ENCODE measurements at regions not wholly inside any gene's neighbourhood (a gene's known extent, or its start where the extent isn't known, plus 50 kb on each side); places are given as distances from the start of the nearest gene placed in this dataset.

GRCh38 chr10:44242826-44243225 is 142.1 kb downstream of the CXCL12 start (continued):
- no peak for TF ChIP-seq OSR1 (CRISPR knock-in tag; IDR thresholded peaks at IDR 0.05)
- TF ChIP-seq ESRRG (CRISPR knock-in tag; IDR thresholded peaks at IDR 0.05): no peak

- no peak for ATAC-seq
Measured at GRCh38 chr10:44242091-44242490, 142.8 kb downstream of the CXCL12 start.

GRCh38 chr10:44240584-44241205 is 144.2 kb downstream of the CXCL12 start:
- no peak for ATAC-seq
- TF ChIP-seq POU6F1 (CRISPR knock-in tag; IDR thresholded peaks at IDR 0.05; ENCODE audit: borderline replicate concordance, low read depth): no peak
- TF ChIP-seq CSDC2 (CRISPR knock-in tag; IDR thresholded peaks at IDR 0.05): no peak
- TF ChIP-seq TOX (CRISPR knock-in tag; IDR thresholded peaks at IDR 0.05; ENCODE audit: borderline replicate concordance): no peak
- no peak for TF ChIP-seq PATZ1 (CRISPR knock-in tag; IDR thresholded peaks at IDR 0.05; ENCODE audit: borderline replicate concordance)
- TF ChIP-seq CREB5 (CRISPR knock-in tag; IDR thresholded peaks at IDR 0.05; ENCODE audit: low read depth): no peak
- TF ChIP-seq TSHZ2 (CRISPR knock-in tag; IDR thresholded peaks at IDR 0.05): no peak
- TF ChIP-seq TCF4 (CRISPR knock-in tag; IDR thresholded peaks at IDR 0.05; ENCODE audit: borderline replicate concordance): no peak
- TF ChIP-seq OSR1 (CRISPR knock-in tag; IDR thresholded peaks at IDR 0.05): no peak
- TF ChIP-seq ZNF70 (CRISPR knock-in tag; IDR thresholded peaks at IDR 0.05): no peak
- no peak for TF ChIP-seq CSRNP3 (CRISPR knock-in tag; IDR thresholded peaks at IDR 0.05)
- no peak for TF ChIP-seq ZNF565 (CRISPR knock-in tag; conservative IDR thresholded peaks at IDR 0.05; ENCODE audit: low read depth)
- no peak for TF ChIP-seq ZC3H10 (CRISPR knock-in tag; IDR thresholded peaks at IDR 0.05)
- no peak for TF ChIP-seq PPARA (CRISPR knock-in tag; IDR thresholded peaks at IDR 0.05; ENCODE audit: borderline replicate concordance)

More at GRCh38 chr10:44242091-44242490, 142.8 kb downstream of the CXCL12 start:
- TF ChIP-seq CSDC2 (CRISPR knock-in tag; IDR thresholded peaks at IDR 0.05) (no peak), ESRRG (CRISPR knock-in tag; IDR thresholded peaks at IDR 0.05) (no peak), BACH2 (CRISPR knock-in tag; IDR thresholded peaks at IDR 0.05; ENCODE audit: borderline replicate concordance) (no peak), CREB5 (CRISPR knock-in tag; IDR thresholded peaks at IDR 0.05; ENCODE audit: low read depth) (no peak), ZFP3 (CRISPR knock-in tag; IDR thresholded peaks at IDR 0.05) (no peak), ARNTL (CRISPR knock-in tag; IDR thresholded peaks at IDR 0.05; ENCODE audit: borderline replicate concordance, low read depth) (no peak), ZNF70 (CRISPR knock-in tag; IDR thresholded peaks at IDR 0.05) (no peak), ISL1 (CRISPR knock-in tag; IDR thresholded peaks at IDR 0.05) (no peak), ZNF8 (CRISPR knock-in tag; IDR thresholded peaks at IDR 0.05) (no peak), SNAI2 (CRISPR knock-in tag; IDR thresholded peaks at IDR 0.05) (no peak), TSHZ2 (CRISPR knock-in tag; IDR thresholded peaks at IDR 0.05) (no peak), ZNF565 (CRISPR knock-in tag; conservative IDR thresholded peaks at IDR 0.05; ENCODE audit: low read depth) (no peak), OSR1 (CRISPR knock-in tag; IDR thresholded peaks at IDR 0.05) (no peak), PPARA (CRISPR knock-in tag; IDR thresholded peaks at IDR 0.05; ENCODE audit: borderline replicate concordance) (no peak)

Data from SK-N-SH treated with all-trans-retinoic acid at 6 μM for 48 hours (cell line).